ENCODE measurements at regions not wholly inside any gene's neighbourhood (a gene's known extent, or its start where the extent isn't known, plus 50 kb on each side); places are given as distances from the start of the nearest gene placed in this dataset.
A peak's percentile ranks its signal among the peaks of the same experiment; 100 is the strongest.

DNA sequence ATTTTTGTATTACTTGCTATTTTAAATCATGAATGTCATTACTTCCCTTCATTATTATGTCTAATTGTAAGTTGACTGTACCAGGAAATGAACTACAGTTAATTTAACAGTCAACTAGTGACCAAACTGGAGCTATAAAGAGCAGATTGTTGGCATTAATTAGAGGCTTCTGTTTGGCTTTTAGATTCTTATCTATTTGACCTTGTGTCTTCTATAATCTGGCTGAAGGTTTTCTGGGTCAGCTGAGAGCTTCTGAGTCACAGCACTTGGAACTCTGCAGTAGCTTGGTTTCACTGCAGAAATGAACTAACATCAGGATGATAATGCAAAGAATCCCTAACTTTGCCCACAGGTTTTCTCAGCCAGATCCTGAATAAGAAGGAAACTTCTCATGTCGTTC is 169.2 kb upstream of the LEF1 start:
- peaks cover 51% of the 10 kb centered on the region for H3K4me1 ChIP-seq (ENCODE audit: low read depth, poor library complexity, severe bottlenecking)

GRCh38 chr4:108336076-108336475 is 167.3 kb upstream of the LEF1 start:
- TF ChIP-seq, protein P1, sequence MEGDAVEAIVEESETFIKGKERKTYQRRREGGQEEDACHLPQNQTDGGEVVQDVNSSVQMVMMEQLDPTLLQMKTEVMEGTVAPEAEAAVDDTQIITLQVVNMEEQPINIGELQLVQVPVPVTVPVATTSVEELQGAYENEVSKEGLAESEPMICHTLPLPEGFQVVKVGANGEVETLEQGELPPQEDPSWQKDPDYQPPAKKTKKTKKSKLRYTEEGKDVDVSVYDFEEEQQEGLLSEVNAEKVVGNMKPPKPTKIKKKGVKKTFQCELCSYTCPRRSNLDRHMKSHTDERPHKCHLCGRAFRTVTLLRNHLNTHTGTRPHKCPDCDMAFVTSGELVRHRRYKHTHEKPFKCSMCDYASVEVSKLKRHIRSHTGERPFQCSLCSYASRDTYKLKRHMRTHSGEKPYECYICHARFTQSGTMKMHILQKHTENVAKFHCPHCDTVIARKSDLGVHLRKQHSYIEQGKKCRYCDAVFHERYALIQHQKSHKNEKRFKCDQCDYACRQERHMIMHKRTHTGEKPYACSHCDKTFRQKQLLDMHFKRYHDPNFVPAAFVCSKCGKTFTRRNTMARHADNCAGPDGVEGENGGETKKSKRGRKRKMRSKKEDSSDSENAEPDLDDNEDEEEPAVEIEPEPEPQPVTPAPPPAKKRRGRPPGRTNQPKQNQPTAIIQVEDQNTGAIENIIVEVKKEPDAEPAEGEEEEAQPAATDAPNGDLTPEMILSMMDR (conservative IDR thresholded peaks at IDR 0.05; ENCODE audit: low read depth, low read length), result no peak
- Histone ChIP-seq H2AFZ (ENCODE audit: low read depth) (no peak overlapping the region), H3K4me3 (IDR thresholded peaks at IDR 0.05; ENCODE audit: insufficient read depth, low read depth, low read length) (no peak overlapping the region), H3K36me3 (ENCODE audit: insufficient read depth) (no peaks in the 10 kb centered on the region), H3K4me2 (no peak overlapping the region), H3K4me1 (ENCODE audit: low read depth, poor library complexity, severe bottlenecking) (peaks cover 38% of the 10 kb centered on the region), H3K79me2 (ENCODE audit: insufficient read depth, low read depth) (no peaks in the 10 kb centered on the region), H3K9ac (no peak overlapping the region), H4K20me1 (ENCODE audit: insufficient read depth) (no peaks in the 10 kb centered on the region), H3K27ac (no peak overlapping the region), H3K27me3 (ENCODE audit: insufficient read depth, low read depth) (no peaks in the 10 kb centered on the region)

More for the DNA sequence above, 169.2 kb upstream of the LEF1 start:
- TF ChIP-seq, protein P1 (conservative IDR thresholded peaks at IDR 0.05; ENCODE audit: low read depth, low read length), result no peak
- Histone ChIP-seq H3K9ac (no peak overlapping the region), H3K79me2 (ENCODE audit: insufficient read depth, low read depth) (no peaks in the 10 kb centered on the region), H3K4me2 (peak overlapping the region; percentile 55; the same call in 1 of the 2 replicates), H4K20me1 (ENCODE audit: insufficient read depth) (no peaks in the 10 kb centered on the region), H3K27ac (no peak overlapping the region), H3K36me3 (ENCODE audit: insufficient read depth) (no peaks in the 10 kb centered on the region), H3K4me3 (IDR thresholded peaks at IDR 0.05; ENCODE audit: insufficient read depth, low read depth, low read length) (no peak overlapping the region), H3K27me3 (ENCODE audit: insufficient read depth, low read depth) (no peaks in the 10 kb centered on the region), H2AFZ (ENCODE audit: low read depth) (no peak overlapping the region)

DNA sequence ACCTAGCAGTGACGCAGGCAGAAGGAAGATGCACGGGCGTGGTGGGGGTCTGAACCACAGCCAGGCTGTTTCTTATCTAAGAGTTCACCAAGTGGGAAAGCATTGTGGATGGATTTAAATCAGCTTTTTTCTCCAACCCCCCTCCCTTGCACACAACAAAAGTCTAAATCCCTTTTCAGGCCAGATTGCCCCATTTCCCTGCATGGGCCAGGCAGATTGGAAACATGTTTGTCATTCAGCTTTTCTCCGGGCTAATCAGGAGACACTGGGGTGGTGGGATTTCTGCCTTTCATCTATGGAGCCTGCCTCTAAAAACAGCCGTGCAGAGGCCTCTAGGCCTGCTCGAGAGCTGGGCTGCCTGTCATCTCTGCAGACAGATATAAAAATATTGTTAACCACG is 166.3 kb upstream of the LEF1 start:
- TF ChIP-seq, protein P1 (conservative IDR thresholded peaks at IDR 0.05; ENCODE audit: low read depth, low read length), result no peak
- no peaks in the 10 kb centered on the region for H3K79me2 ChIP-seq (ENCODE audit: insufficient read depth, low read depth)
- H3K4me2 ChIP-seq, result no peak overlapping the region
- H3K4me1 ChIP-seq (ENCODE audit: low read depth, poor library complexity, severe bottlenecking), result peaks cover 28% of the 10 kb centered on the region
- H3K9ac ChIP-seq, result no peak overlapping the region
- H3K27me3 ChIP-seq (ENCODE audit: insufficient read depth, low read depth), result no peaks in the 10 kb centered on the region
- H3K36me3 ChIP-seq (ENCODE audit: insufficient read depth), result no peaks in the 10 kb centered on the region
- no peaks in the 10 kb centered on the region for H4K20me1 ChIP-seq (ENCODE audit: insufficient read depth)
- H3K27ac ChIP-seq, result no peak overlapping the region
- H2AFZ ChIP-seq (ENCODE audit: low read depth), result no peak overlapping the region
- no peak overlapping the region for H3K4me3 ChIP-seq (IDR thresholded peaks at IDR 0.05; ENCODE audit: insufficient read depth, low read depth, low read length)

GRCh38 chr4:108334031-108334430 is 165.3 kb upstream of the LEF1 start:
- H3K4me1 ChIP-seq (ENCODE audit: low read depth, poor library complexity, severe bottlenecking), result peaks cover 18% of the 10 kb centered on the region
- no peaks in the 10 kb centered on the region for H3K79me2 ChIP-seq (ENCODE audit: insufficient read depth, low read depth)
- H3K4me3 ChIP-seq (IDR thresholded peaks at IDR 0.05; ENCODE audit: insufficient read depth, low read depth, low read length), result no peak overlapping the region
- no peak overlapping the region for H3K4me2 ChIP-seq
- no peaks in the 10 kb centered on the region for H3K27me3 ChIP-seq (ENCODE audit: insufficient read depth, low read depth)
- no peaks in the 10 kb centered on the region for H4K20me1 ChIP-seq (ENCODE audit: insufficient read depth)
- no peak overlapping the region for H2AFZ ChIP-seq (ENCODE audit: low read depth)
- no peaks in the 10 kb centered on the region for H3K36me3 ChIP-seq (ENCODE audit: insufficient read depth)
- TF ChIP-seq, protein P1 (conservative IDR thresholded peaks at IDR 0.05; ENCODE audit: low read depth, low read length), result no peak
- H3K27ac ChIP-seq, result no peak overlapping the region
- no peak overlapping the region for H3K9ac ChIP-seq
